ENCODE measurements at regions not wholly inside any gene's neighbourhood (a gene's known extent, or its start where the extent isn't known, plus 50 kb on each side); places are given as distances from the start of the nearest gene placed in this dataset.

DNA sequence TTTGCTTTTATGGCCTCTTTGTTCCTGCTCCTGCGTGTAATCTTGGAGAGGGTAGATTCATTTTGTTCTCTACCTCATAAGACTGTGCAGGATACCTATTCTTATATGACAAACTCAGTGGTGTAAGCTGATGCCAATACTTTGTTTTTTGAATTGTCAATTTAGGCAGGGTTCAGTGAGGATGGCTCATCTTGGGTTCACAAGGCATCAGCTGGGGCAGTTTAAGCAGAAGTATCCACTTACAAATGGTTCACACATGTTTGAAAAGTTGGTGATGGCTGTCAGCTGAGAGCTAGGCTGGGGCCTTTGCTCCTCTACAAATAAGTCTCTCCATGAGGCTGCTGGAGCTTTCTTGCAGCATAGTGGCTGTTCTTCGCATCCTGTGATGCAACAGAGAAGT lies 920.6 kb upstream of the PIK3C3 start:
- Histone ChIP-seq H3K36me3 (no peaks in the 10 kb centered on the region), H3K27ac (no peak overlapping the region), H3K9me3 (no peaks in the 10 kb centered on the region), H3K27me3 (no peaks in the 10 kb centered on the region), H3K4me1 (no peaks in the 10 kb centered on the region), H3K4me3 (no peak overlapping the region)
- no peak for DNase-seq
- TF ChIP-seq POLR2A (IDR thresholded peaks at IDR 0.05) = no peak
- TF ChIP-seq, protein P1, sequence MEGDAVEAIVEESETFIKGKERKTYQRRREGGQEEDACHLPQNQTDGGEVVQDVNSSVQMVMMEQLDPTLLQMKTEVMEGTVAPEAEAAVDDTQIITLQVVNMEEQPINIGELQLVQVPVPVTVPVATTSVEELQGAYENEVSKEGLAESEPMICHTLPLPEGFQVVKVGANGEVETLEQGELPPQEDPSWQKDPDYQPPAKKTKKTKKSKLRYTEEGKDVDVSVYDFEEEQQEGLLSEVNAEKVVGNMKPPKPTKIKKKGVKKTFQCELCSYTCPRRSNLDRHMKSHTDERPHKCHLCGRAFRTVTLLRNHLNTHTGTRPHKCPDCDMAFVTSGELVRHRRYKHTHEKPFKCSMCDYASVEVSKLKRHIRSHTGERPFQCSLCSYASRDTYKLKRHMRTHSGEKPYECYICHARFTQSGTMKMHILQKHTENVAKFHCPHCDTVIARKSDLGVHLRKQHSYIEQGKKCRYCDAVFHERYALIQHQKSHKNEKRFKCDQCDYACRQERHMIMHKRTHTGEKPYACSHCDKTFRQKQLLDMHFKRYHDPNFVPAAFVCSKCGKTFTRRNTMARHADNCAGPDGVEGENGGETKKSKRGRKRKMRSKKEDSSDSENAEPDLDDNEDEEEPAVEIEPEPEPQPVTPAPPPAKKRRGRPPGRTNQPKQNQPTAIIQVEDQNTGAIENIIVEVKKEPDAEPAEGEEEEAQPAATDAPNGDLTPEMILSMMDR (IDR thresholded peaks at IDR 0.05) = no peak

- Histone ChIP-seq H3K9me3 (no peaks in the 10 kb centered on the region), H3K36me3 (no peaks in the 10 kb centered on the region), H3K27ac (no peak overlapping the region), H3K27me3 (no peaks in the 10 kb centered on the region), H3K4me1 (no peaks in the 10 kb centered on the region), H3K4me3 (no peak overlapping the region)
- no peak for DNase-seq
- no peak for TF ChIP-seq POLR2A (IDR thresholded peaks at IDR 0.05)
- TF ChIP-seq, protein P1 (IDR thresholded peaks at IDR 0.05) = no peak
These were observed 929.4 kb upstream of the PIK3C3 start for GRCh38 chr18:41025666-41026065.

DNA sequence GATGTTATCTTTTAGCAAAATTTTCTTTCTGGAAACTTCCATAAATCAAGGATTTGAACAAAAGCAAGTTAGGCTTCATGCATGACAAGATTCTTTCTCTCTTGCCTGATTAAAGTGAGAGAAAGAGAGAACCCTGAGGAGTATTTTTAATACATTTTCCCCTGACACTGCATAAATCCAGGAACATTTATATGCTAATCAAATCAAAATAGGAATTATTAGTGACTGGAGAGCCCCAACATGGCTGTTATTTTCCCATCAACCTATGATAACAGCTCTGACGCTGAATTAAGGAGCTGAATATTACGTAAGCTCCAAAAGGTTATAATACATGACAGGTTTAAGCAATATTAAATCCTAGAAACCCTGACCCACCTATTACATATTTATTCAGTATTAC lies 930.2 kb upstream of the PIK3C3 start:
- H3K27ac ChIP-seq = no peak overlapping the region
- TF ChIP-seq, protein P1 (IDR thresholded peaks at IDR 0.05) = no peak
- TF ChIP-seq POLR2A (IDR thresholded peaks at IDR 0.05) = no peak
- no peak for DNase-seq
- H3K36me3 ChIP-seq = no peaks in the 10 kb centered on the region
- H3K4me1 ChIP-seq = no peaks in the 10 kb centered on the region
- H3K9me3 ChIP-seq = no peaks in the 10 kb centered on the region
- H3K4me3 ChIP-seq = no peak overlapping the region
- H3K27me3 ChIP-seq = no peaks in the 10 kb centered on the region

- TF ChIP-seq, protein P1 (IDR thresholded peaks at IDR 0.05) = no peak
- TF ChIP-seq POLR2A (IDR thresholded peaks at IDR 0.05) = no peak
- H3K4me1 ChIP-seq = no peaks in the 10 kb centered on the region
- no peaks in the 10 kb centered on the region for H3K9me3 ChIP-seq
- no peaks in the 10 kb centered on the region for H3K27me3 ChIP-seq
- H3K4me3 ChIP-seq = no peak overlapping the region
- H3K27ac ChIP-seq = no peak overlapping the region
- H3K36me3 ChIP-seq = no peaks in the 10 kb centered on the region
- DNase-seq = no peak
These were observed 932.5 kb upstream of the PIK3C3 start for GRCh38 chr18:41022484-41022883.

DNA sequence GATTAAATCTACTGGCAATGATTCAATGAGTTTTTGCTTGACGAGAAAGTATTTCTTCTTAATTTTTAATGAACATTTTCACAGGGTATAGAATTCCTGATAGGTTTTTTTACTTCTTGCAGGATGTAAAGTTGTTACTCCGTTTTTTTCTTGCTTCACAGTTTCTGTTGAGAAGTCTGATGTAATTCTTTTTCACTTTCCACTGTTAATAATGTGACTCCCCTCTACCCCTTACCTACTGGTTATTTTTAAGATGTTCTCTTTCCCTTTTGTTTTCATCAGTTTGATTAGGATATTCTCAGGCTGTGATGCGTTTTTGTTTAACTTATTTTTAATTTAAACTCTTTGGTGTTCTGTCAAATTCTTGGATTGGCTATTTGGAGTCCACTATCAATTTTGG lies 933.9 kb upstream of the PIK3C3 start:
- no peaks in the 10 kb centered on the region for H3K36me3 ChIP-seq
- H3K27me3 ChIP-seq = no peaks in the 10 kb centered on the region
- TF ChIP-seq POLR2A (IDR thresholded peaks at IDR 0.05) = no peak
- TF ChIP-seq, protein P1 (IDR thresholded peaks at IDR 0.05) = no peak
- no peak for DNase-seq
- no peak overlapping the region for H3K27ac ChIP-seq
- no peaks in the 10 kb centered on the region for H3K9me3 ChIP-seq
- no peaks in the 10 kb centered on the region for H3K4me1 ChIP-seq
- H3K4me3 ChIP-seq = no peak overlapping the region

DNA sequence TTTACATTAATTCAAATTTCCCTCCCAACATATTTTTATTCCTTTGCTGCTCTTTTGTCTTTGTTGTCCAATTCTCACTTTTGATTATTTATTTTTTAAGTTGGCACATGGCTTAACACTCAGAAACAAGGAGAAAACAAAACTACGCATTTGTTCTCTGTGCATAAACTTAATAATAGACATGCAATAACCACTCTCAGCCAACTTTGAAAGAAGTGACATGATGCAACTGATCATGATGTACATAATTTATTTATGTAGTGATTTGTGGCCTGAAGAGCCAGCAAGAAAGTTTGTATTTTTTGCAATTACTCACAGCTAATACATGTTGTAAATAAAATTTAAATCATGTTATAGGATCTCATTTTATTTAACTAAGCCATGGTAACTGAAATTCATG lies 942.8 kb upstream of the PIK3C3 start:
- TF ChIP-seq, protein P1 (IDR thresholded peaks at IDR 0.05) = no peak
- no peak for TF ChIP-seq POLR2A (IDR thresholded peaks at IDR 0.05)
- no peaks in the 10 kb centered on the region for H3K27me3 ChIP-seq
- no peaks in the 10 kb centered on the region for H3K9me3 ChIP-seq
- H3K4me1 ChIP-seq = no peaks in the 10 kb centered on the region
- no peaks in the 10 kb centered on the region for H3K36me3 ChIP-seq
- no peak overlapping the region for H3K4me3 ChIP-seq
- no peak for DNase-seq
- H3K27ac ChIP-seq = no peak overlapping the region

Measured in Peyer's patch (tissue), 4 donors.